ENCODE measurements at regions not wholly inside any gene's neighbourhood (a gene's known extent, or its start where the extent isn't known, plus 50 kb on each side); places are given as distances from the start of the nearest gene placed in this dataset.

- Histone ChIP-seq H3K79me2 (ENCODE audit: insufficient read depth, low read length) (no peaks in the 10 kb centered on the region), H3K9me3 (ENCODE audit: insufficient read depth, low read depth, low read length) (no peaks in the 10 kb centered on the region), H3K27me3 (ENCODE audit: insufficient read depth, low read length) (no peaks in the 10 kb centered on the region), H4K20me1 (ENCODE audit: insufficient read depth, low read length) (no peaks in the 10 kb centered on the region), H3K4me1 (ENCODE audit: insufficient read depth, low read length) (peaks cover 10% of the 10 kb centered on the region), H2AFZ (ENCODE audit: low read depth, low read length) (no peak overlapping the region), H3K27ac (ENCODE audit: low read depth, low read length) (no peak overlapping the region), H3K4me2 (ENCODE audit: low read length) (no peak overlapping the region), H3K36me3 (ENCODE audit: insufficient read depth, low read length) (no peaks in the 10 kb centered on the region), H3K4me3 (ENCODE audit: insufficient read depth, low read depth, low read length) (no peak overlapping the region), H3K9ac (ENCODE audit: low read length) (no peak overlapping the region)
- DNase-seq (ENCODE audit: low read depth): no peak
- peaks cover 15% of the 10 kb centered on the region for H3K4me1 Mint-ChIP-seq (ENCODE audit: low read depth, unreplicated experiment)
- no peak overlapping the region for H3K4me3 Mint-ChIP-seq (ENCODE audit: unreplicated experiment)
- no peaks in the 10 kb centered on the region for H3K36me3 Mint-ChIP-seq (ENCODE audit: low read depth, unreplicated experiment)
- no peaks in the 10 kb centered on the region for H3K9me3 Mint-ChIP-seq (ENCODE audit: unreplicated experiment)
- peaks cover 19% of the 10 kb centered on the region for H3K27me3 Mint-ChIP-seq (ENCODE audit: low read depth, unreplicated experiment)
- TF ChIP-seq, protein P1, sequence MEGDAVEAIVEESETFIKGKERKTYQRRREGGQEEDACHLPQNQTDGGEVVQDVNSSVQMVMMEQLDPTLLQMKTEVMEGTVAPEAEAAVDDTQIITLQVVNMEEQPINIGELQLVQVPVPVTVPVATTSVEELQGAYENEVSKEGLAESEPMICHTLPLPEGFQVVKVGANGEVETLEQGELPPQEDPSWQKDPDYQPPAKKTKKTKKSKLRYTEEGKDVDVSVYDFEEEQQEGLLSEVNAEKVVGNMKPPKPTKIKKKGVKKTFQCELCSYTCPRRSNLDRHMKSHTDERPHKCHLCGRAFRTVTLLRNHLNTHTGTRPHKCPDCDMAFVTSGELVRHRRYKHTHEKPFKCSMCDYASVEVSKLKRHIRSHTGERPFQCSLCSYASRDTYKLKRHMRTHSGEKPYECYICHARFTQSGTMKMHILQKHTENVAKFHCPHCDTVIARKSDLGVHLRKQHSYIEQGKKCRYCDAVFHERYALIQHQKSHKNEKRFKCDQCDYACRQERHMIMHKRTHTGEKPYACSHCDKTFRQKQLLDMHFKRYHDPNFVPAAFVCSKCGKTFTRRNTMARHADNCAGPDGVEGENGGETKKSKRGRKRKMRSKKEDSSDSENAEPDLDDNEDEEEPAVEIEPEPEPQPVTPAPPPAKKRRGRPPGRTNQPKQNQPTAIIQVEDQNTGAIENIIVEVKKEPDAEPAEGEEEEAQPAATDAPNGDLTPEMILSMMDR (IDR thresholded peaks at IDR 0.05; ENCODE audit: insufficient read depth, low read depth, low read length): no peak
- no peak for TF ChIP-seq EZH2 (IDR thresholded peaks at IDR 0.05; ENCODE audit: insufficient read depth, low read length)
- FAIRE-seq: no peak
- no peak overlapping the region for H3K27ac Mint-ChIP-seq (ENCODE audit: unreplicated experiment)
Observed at GRCh38 chr3:72481542-72481941, 366.7 kb downstream of the SHQ1 start.

DNA sequence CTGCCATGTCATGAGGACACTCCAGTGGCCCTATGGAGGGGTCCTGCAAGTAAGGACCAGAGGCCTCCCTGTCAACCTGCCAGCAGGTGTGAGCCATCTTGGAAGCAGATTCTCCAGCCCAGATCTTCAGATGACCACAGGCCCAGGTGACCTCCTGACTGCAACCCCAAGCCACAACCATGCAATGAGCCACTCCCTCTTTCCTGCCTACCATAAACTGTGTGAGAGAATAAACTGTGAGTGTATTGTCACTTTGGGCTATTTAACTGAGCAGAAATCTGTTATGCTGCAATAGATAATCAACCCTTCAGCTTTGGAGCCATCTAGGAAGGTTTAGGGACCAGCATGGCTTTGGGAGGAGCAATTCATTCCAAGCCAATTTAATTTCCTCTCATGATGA lies 367.9 kb downstream of the SHQ1 start:
- Histone ChIP-seq H3K36me3 (ENCODE audit: insufficient read depth, low read length) (no peaks in the 10 kb centered on the region), H3K27me3 (ENCODE audit: insufficient read depth, low read length) (no peaks in the 10 kb centered on the region), H3K79me2 (ENCODE audit: insufficient read depth, low read length) (no peaks in the 10 kb centered on the region), H3K4me1 (ENCODE audit: insufficient read depth, low read length) (peaks cover 10% of the 10 kb centered on the region), H3K9ac (ENCODE audit: low read length) (no peak overlapping the region), H4K20me1 (ENCODE audit: insufficient read depth, low read length) (no peaks in the 10 kb centered on the region), H3K4me2 (ENCODE audit: low read length) (no peak overlapping the region), H3K27ac (ENCODE audit: low read depth, low read length) (no peak overlapping the region), H2AFZ (ENCODE audit: low read depth, low read length) (no peak overlapping the region), H3K4me3 (ENCODE audit: insufficient read depth, low read depth, low read length) (no peak overlapping the region), H3K9me3 (ENCODE audit: insufficient read depth, low read depth, low read length) (no peaks in the 10 kb centered on the region)
- no peak for DNase-seq (ENCODE audit: low read depth)
- Mint-ChIP-seq H3K9me3 (ENCODE audit: unreplicated experiment) (no peaks in the 10 kb centered on the region), H3K36me3 (ENCODE audit: low read depth, unreplicated experiment) (no peaks in the 10 kb centered on the region), H3K27ac (ENCODE audit: unreplicated experiment) (no peak overlapping the region), H3K4me3 (ENCODE audit: unreplicated experiment) (no peak overlapping the region), H3K4me1 (ENCODE audit: low read depth, unreplicated experiment) (peaks cover 13% of the 10 kb centered on the region), H3K27me3 (ENCODE audit: low read depth, unreplicated experiment) (peaks cover 19% of the 10 kb centered on the region)
- no peak for FAIRE-seq
- TF ChIP-seq, protein P1 (IDR thresholded peaks at IDR 0.05; ENCODE audit: insufficient read depth, low read depth, low read length): no peak
- no peak for TF ChIP-seq EZH2 (IDR thresholded peaks at IDR 0.05; ENCODE audit: insufficient read depth, low read length)

- no peak overlapping the region for H2AFZ ChIP-seq (ENCODE audit: low read depth, low read length)
- no peaks in the 10 kb centered on the region for H3K27me3 ChIP-seq (ENCODE audit: insufficient read depth, low read length)
- TF ChIP-seq, protein P1 (IDR thresholded peaks at IDR 0.05; ENCODE audit: insufficient read depth, low read depth, low read length): no peak
- TF ChIP-seq EZH2 (IDR thresholded peaks at IDR 0.05; ENCODE audit: insufficient read depth, low read length): no peak
- no peaks in the 10 kb centered on the region for H3K36me3 Mint-ChIP-seq (ENCODE audit: low read depth, unreplicated experiment)
- no peaks in the 10 kb centered on the region for H4K20me1 ChIP-seq (ENCODE audit: insufficient read depth, low read length)
- no peak overlapping the region for H3K27ac ChIP-seq (ENCODE audit: low read depth, low read length)
- H3K9ac ChIP-seq (ENCODE audit: low read length): no peak overlapping the region
- no peaks in the 10 kb centered on the region for H3K9me3 ChIP-seq (ENCODE audit: insufficient read depth, low read depth, low read length)
- H3K4me3 ChIP-seq (ENCODE audit: insufficient read depth, low read depth, low read length): no peak overlapping the region
- FAIRE-seq (no peak), DNase-seq (ENCODE audit: low read depth) (no peak)
- peaks cover 13% of the 10 kb centered on the region for H3K4me1 Mint-ChIP-seq (ENCODE audit: low read depth, unreplicated experiment)
- H3K9me3 Mint-ChIP-seq (ENCODE audit: unreplicated experiment): no peaks in the 10 kb centered on the region
- H3K4me2 ChIP-seq (ENCODE audit: low read length): no peak overlapping the region
- no peak overlapping the region for H3K27ac Mint-ChIP-seq (ENCODE audit: unreplicated experiment)
- H3K4me1 ChIP-seq (ENCODE audit: insufficient read depth, low read length): peaks cover 10% of the 10 kb centered on the region
- no peaks in the 10 kb centered on the region for H3K79me2 ChIP-seq (ENCODE audit: insufficient read depth, low read length)
- H3K4me3 Mint-ChIP-seq (ENCODE audit: unreplicated experiment): no peak overlapping the region
- peaks cover 19% of the 10 kb centered on the region for H3K27me3 Mint-ChIP-seq (ENCODE audit: low read depth, unreplicated experiment)
- H3K36me3 ChIP-seq (ENCODE audit: insufficient read depth, low read length): no peaks in the 10 kb centered on the region
Observed at GRCh38 chr3:72479651-72480215, 368.5 kb downstream of the SHQ1 start.

Data from astrocyte (in vitro differentiated cells and primary cell).